Hepatocyte (in vitro differentiated cells): ENCODE measurements at regions not wholly inside any gene's neighbourhood (a gene's known extent, or its start where the extent isn't known, plus 50 kb on each side); places are given as distances from the start of the nearest gene placed in this dataset.

Experiments
- EZH2 ChIP-seq: fragments of 200-600 bp; sonication (generic); IDR thresholded peaks from 2 replicates; pipeline ENCODE4 v1.6.1; 2016; ENCODE audit warnings: antibody characterized with exemption, mild to moderate bottlenecking, borderline replicate concordance
- TF ChIP-seq, protein P1 (sequence below): fragments of 200-600 bp; sonication (generic); IDR thresholded peaks from 2 replicates; pipeline ENCODE4 v1.5.1; 2016; ENCODE audit warnings: antibody characterized with exemption, mild to moderate bottlenecking; ENCODE audit not compliant: poor library complexity

DNA sequence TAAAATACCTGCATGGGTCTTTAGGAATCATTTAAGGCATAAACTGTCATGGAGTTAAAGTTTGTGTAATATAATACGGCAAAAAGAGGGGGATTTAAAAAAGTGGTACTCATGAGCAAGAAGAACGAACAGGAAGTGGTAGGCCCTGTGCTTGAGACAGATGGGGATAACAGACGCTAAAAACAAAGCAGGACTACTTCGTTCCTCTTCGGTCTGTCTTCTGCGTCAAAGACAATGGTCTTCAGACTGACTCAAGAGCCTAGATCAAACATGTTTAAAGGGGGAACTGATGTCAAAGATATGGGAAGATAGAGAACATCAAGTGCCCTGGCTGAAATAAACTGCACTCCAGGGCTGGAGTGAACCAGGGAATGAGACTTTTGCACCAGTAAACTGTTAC lies 59.8 kb upstream of the RFX3 start:
- TF ChIP-seq, protein P1, sequence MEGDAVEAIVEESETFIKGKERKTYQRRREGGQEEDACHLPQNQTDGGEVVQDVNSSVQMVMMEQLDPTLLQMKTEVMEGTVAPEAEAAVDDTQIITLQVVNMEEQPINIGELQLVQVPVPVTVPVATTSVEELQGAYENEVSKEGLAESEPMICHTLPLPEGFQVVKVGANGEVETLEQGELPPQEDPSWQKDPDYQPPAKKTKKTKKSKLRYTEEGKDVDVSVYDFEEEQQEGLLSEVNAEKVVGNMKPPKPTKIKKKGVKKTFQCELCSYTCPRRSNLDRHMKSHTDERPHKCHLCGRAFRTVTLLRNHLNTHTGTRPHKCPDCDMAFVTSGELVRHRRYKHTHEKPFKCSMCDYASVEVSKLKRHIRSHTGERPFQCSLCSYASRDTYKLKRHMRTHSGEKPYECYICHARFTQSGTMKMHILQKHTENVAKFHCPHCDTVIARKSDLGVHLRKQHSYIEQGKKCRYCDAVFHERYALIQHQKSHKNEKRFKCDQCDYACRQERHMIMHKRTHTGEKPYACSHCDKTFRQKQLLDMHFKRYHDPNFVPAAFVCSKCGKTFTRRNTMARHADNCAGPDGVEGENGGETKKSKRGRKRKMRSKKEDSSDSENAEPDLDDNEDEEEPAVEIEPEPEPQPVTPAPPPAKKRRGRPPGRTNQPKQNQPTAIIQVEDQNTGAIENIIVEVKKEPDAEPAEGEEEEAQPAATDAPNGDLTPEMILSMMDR, result no peak
- no peak for TF ChIP-seq EZH2
